Activated naive CD4-positive, alpha-beta T cell treated with anti-CD3 and anti-CD28 coated beads for 36 hours (primary cell): ENCODE measurements at regions not wholly inside any gene's neighbourhood (a gene's known extent, or its start where the extent isn't known, plus 50 kb on each side); places are given as distances from the start of the nearest gene placed in this dataset.
"Not testable (repeated sequence)": the region's sequence is repeated elsewhere in the genome, so short reads cannot be mapped to it uniquely, and the experiment has no call there.

Experiments
- CTCF ChIA-PET: fragments of 350-600 bp; sonication (Branson Sonifier 250); formaldehyde crosslinking; loops from one replicate; lab custom pipeline; 2021; ENCODE audit warnings: antibody characterized with exemption; lab: Charles Lee
- DNase-seq: peaks from one replicate; pipeline ENCODE4 v3.0.0-alpha.2; 2020
- H3K27ac Mint-ChIP-seq: one replicate; pipeline ENCODE4 v1.8.0; 2021; ENCODE audit warnings: mild to moderate bottlenecking, mixed read lengths
- H3K27me3 Mint-ChIP-seq: one replicate; pipeline ENCODE4 v1.8.0; 2021; ENCODE audit warnings: low read depth, mixed read lengths
- H3K36me3 Mint-ChIP-seq: one replicate; pipeline ENCODE4 v1.8.0; 2021; ENCODE audit warnings: low read depth, mixed read lengths
- H3K4me1 Mint-ChIP-seq: one replicate; pipeline ENCODE4 v1.8.0; 2021; ENCODE audit warnings: low read depth, mixed read lengths
- H3K4me3 Mint-ChIP-seq: one replicate; pipeline ENCODE4 v1.8.0; 2021; ENCODE audit warnings: mild to moderate bottlenecking, moderate library complexity, mixed read lengths
- H3K9me3 Mint-ChIP-seq: one replicate; pipeline ENCODE4 v1.8.0; 2021; ENCODE audit warnings: mixed read lengths
- intact Hi-C: fragments of 100-400 bp; cut with micrococcal nuclease; formaldehyde crosslinking; loops from one replicate; pipeline ENCODE4 v1.15.1; 2023

DNA sequence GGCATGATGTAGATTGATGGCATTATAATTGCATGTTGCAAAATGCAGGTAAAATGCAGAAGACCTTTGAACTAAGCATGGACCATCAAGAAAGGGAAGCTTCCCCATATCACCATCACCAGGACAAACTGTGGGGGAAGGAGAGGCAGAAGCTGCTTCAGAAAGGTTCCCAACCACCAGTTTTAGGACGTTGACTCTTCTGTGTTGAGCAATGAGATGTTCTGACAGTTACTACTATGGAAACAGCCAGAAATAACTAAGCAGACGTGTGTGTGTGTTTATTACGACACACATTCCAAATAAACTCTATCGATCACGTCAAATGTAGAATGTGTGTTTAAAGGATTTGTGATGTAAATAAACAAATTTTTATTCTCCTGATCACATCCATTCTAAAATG is 110.2 kb upstream of the PLD5 start:
- intact Hi-C loops, result no loop called here
- H3K9me3 Mint-ChIP-seq, result no peaks in the 10 kb centered on the region
- CTCF ChIA-PET, result interaction anchor here (0.6 kb wide), 1 partner anchor 9 kb away, joined by 5 read pairs; no protein-coding TSS in a partner anchor
- peaks cover 3% of the 10 kb centered on the region for H3K27me3 Mint-ChIP-seq
- no peak for DNase-seq
- no peak overlapping the region for H3K4me3 Mint-ChIP-seq
- no peaks in the 10 kb centered on the region for H3K36me3 Mint-ChIP-seq
- no peak overlapping the region for H3K27ac Mint-ChIP-seq
- no peaks in the 10 kb centered on the region for H3K4me1 Mint-ChIP-seq

GRCh38 chr1:242629396-242629795 is 104.9 kb upstream of the PLD5 start:
- CTCF ChIA-PET, result no interaction called here

DNA sequence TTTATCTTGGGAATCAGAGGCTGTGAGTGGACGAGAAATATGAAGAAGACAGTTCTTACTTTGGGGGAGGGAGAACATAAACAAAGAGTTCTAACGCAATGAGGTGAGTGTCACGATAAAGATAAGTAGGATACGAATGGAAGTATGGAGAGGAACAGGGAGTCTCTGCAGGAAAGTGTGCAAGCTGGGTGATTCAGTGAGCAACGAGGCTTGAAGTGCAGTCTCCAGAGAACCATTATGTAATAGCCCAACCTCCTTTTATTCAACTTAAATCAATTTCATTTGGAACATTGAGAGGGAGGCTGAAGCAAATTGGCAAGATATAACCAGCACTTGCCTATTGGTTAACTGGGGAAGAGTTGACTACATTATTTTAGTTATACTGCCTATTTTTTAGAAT is 99.3 kb upstream of the PLD5 start:
- Mint-ChIP-seq H3K27me3 (no peaks in the 10 kb centered on the region), H3K27ac (no peak overlapping the region), H3K4me1 (no peaks in the 10 kb centered on the region), H3K4me3 (no peak overlapping the region), H3K36me3 (no peaks in the 10 kb centered on the region), H3K9me3 (peaks cover 5% of the 10 kb centered on the region)
- CTCF ChIA-PET, result no interaction called here
- DNase-seq, result no peak
- intact Hi-C loops, result no loop called here

More at GRCh38 chr1:242629396-242629795, 104.9 kb upstream of the PLD5 start:
- Mint-ChIP-seq H3K9me3 (peaks cover 3% of the 10 kb centered on the region), H3K4me3 (no peak overlapping the region), H3K4me1 (no peaks in the 10 kb centered on the region), H3K36me3 (no peaks in the 10 kb centered on the region), H3K27me3 (no peaks in the 10 kb centered on the region), H3K27ac (no peak overlapping the region)
- intact Hi-C loops, result no loop called here
- DNase-seq, result no peak

DNA sequence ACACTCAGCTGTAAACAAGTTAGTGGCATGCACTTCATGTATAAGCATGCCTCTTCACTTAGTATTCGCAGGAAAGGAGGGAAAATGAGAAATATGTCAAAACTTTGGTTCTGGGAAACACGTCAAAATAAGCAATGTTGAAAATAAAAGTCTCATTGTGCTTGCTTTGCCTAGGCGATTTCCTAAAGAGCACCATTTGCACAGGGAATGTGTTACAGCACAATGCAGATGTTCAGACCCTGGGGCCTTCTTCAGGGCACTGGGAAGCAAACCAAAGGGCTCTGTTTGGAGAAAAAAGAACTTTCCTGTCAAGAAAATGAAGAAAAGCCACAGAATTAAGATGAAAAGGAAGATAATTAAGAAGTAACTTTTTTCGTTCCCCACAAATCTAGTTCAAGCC is 98.6 kb upstream of the PLD5 start:
- peaks cover 5% of the 10 kb centered on the region for H3K9me3 Mint-ChIP-seq
- DNase-seq, result no peak
- H3K27me3 Mint-ChIP-seq, result no peaks in the 10 kb centered on the region
- no peaks in the 10 kb centered on the region for H3K4me1 Mint-ChIP-seq
- no peak overlapping the region for H3K4me3 Mint-ChIP-seq
- CTCF ChIA-PET, result no interaction called here
- H3K27ac Mint-ChIP-seq, result no peak overlapping the region
- H3K36me3 Mint-ChIP-seq, result no peaks in the 10 kb centered on the region
- intact Hi-C loops, result no loop called here

DNA sequence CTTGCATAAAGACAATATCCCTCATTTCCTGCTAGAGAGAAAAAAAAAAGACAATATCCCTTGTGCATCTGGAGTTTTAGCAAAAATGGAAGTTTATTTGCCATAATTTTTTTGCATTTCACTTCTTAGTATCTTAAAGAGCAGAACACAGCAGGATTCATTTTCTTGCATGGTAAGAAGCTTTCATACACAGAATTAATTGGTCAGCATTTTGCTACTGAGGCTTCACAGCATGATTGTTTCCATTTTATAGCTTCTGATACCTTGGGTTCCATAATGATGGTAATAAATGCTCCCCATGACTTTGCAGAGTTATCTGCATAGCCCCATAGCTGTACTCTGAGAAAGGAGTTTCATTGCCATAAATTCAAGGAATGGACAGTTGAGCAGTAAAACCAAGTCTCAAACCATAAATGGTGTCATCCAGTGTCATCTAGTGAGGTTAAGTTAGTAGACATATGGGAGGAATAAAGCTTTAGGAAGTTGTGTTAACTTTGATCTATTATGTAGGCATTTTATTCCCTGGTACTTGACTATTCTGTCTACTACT is 88.8 kb upstream of the PLD5 start:
- intact Hi-C loops, result no loop called here
- Mint-ChIP-seq H3K9me3 (peaks cover 5% of the 10 kb centered on the region), H3K4me1 (no peaks in the 10 kb centered on the region), H3K4me3 (no peak overlapping the region), H3K27me3 (peaks cover 8% of the 10 kb centered on the region), H3K27ac (no peak overlapping the region), H3K36me3 (no peaks in the 10 kb centered on the region)
- DNase-seq, result no peak
- CTCF ChIA-PET, result no interaction called here

DNA sequence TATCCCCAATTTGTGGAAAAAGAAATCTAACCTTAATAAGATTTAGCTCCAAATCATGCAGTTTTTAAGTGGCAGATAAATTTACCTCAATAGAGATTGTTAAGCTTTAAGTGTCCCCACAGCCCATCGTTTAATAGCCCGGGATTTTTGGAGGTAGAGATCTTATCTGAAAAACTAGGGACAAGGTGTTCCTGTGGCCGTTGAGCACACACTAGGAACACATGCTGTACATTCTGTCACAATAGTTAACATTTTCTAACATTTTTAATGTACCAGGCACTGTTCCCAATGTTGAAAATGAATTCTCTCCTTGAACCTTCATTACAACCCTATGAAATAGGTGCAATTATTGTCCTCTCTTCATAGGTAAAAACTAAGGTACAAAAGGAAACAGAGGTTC is 85.7 kb upstream of the PLD5 start:
- H3K36me3 Mint-ChIP-seq, result no peaks in the 10 kb centered on the region
- no peak overlapping the region for H3K4me3 Mint-ChIP-seq
- intact Hi-C loops, result no loop called here
- CTCF ChIA-PET, result no interaction called here
- peaks cover 8% of the 10 kb centered on the region for H3K27me3 Mint-ChIP-seq
- H3K27ac Mint-ChIP-seq, result no peak overlapping the region
- DNase-seq, result no peak
- H3K9me3 Mint-ChIP-seq, result peaks cover 1% of the 10 kb centered on the region
- H3K4me1 Mint-ChIP-seq, result no peaks in the 10 kb centered on the region

GRCh38 chr1:242605521-242605920 is 81.0 kb upstream of the PLD5 start:
- H3K27me3 Mint-ChIP-seq, result no peaks in the 10 kb centered on the region
- no peak overlapping the region for H3K27ac Mint-ChIP-seq
- DNase-seq, result no peak
- intact Hi-C loops, result no loop called here
- H3K4me3 Mint-ChIP-seq, result no peak overlapping the region
- no peaks in the 10 kb centered on the region for H3K36me3 Mint-ChIP-seq
- H3K4me1 Mint-ChIP-seq, result no peaks in the 10 kb centered on the region
- H3K9me3 Mint-ChIP-seq, result no peaks in the 10 kb centered on the region
- CTCF ChIA-PET, result no interaction called here

DNA sequence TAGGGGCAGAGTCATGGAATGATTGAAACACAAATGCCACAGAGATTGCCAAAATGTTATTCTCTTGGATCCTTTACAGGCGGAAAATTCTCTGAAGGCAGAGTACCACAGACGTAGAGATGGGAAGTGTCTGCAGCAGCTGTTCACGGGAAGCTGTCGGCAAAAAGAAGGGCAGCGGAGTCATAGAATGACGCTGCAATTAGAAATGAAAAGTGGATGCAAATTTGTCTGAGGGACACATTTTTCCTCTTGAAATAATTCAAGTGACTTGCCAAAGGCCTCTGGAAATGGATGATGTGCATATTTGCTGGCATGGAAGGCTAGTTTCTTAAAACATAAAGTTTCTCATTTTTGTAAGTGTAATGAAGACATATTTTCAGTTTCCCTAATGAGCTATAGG is 77.5 kb upstream of the PLD5 start:
- Mint-ChIP-seq H3K36me3 (no peaks in the 10 kb centered on the region), H3K27ac (no peak overlapping the region), H3K9me3 (peaks cover 15% of the 10 kb centered on the region), H3K4me3 (no peak overlapping the region), H3K4me1 (no peaks in the 10 kb centered on the region), H3K27me3 (no peaks in the 10 kb centered on the region)
- intact Hi-C loops, result no loop called here
- CTCF ChIA-PET, result no interaction called here
- no peak for DNase-seq

GRCh38 chr1:242593756-242594155 is 69.3 kb upstream of the PLD5 start:
- H3K36me3 Mint-ChIP-seq, H3K27me3 Mint-ChIP-seq, CTCF ChIA-PET, H3K4me1 Mint-ChIP-seq, H3K4me3 Mint-ChIP-seq, H3K27ac Mint-ChIP-seq, DNase-seq, intact Hi-C loops: not testable (repeated sequence)
- peaks cover 24% of the 10 kb centered on the region for H3K9me3 Mint-ChIP-seq

GRCh38 chr1:242586360-242586680 is 61.8 kb upstream of the PLD5 start:
- CTCF ChIA-PET, result no interaction called here

GRCh38 chr1:242585616-242586359 is 61.3 kb upstream of the PLD5 start:
- DNase-seq, result no peak
- Mint-ChIP-seq H3K27me3 (peaks cover 3% of the 10 kb centered on the region), H3K4me1 (no peaks in the 10 kb centered on the region), H3K27ac (no peak overlapping the region), H3K4me3 (no peak overlapping the region), H3K9me3 (peaks cover 3% of the 10 kb centered on the region), H3K36me3 (no peaks in the 10 kb centered on the region)
- intact Hi-C loops, result no loop called here
- CTCF ChIA-PET, result no interaction called here

More at GRCh38 chr1:242586360-242586680, 61.8 kb upstream of the PLD5 start:
- DNase-seq, result no peak
- Mint-ChIP-seq H3K9me3 (peaks cover 3% of the 10 kb centered on the region), H3K36me3 (no peaks in the 10 kb centered on the region), H3K4me3 (no peak overlapping the region), H3K4me1 (no peaks in the 10 kb centered on the region), H3K27ac (no peak overlapping the region), H3K27me3 (peaks cover 3% of the 10 kb centered on the region)
- intact Hi-C loops, result no loop called here

- CTCF ChIA-PET, result no interaction called here
- no peak overlapping the region for H3K4me3 Mint-ChIP-seq
- intact Hi-C loops, result no loop called here
- no peaks in the 10 kb centered on the region for H3K4me1 Mint-ChIP-seq
- H3K27ac Mint-ChIP-seq, result no peak overlapping the region
- H3K27me3 Mint-ChIP-seq, result peaks cover 3% of the 10 kb centered on the region
- no peak for DNase-seq
- H3K36me3 Mint-ChIP-seq, result no peaks in the 10 kb centered on the region
- peaks cover 2% of the 10 kb centered on the region for H3K9me3 Mint-ChIP-seq
Measured at GRCh38 chr1:242582669-242583068, 58.2 kb upstream of the PLD5 start.

- CTCF ChIA-PET, result no interaction called here
- Mint-ChIP-seq H3K4me3 (no peak overlapping the region), H3K36me3 (no peaks in the 10 kb centered on the region), H3K27ac (no peak overlapping the region), H3K4me1 (no peaks in the 10 kb centered on the region), H3K27me3 (no peaks in the 10 kb centered on the region), H3K9me3 (peaks cover 2% of the 10 kb centered on the region)
- intact Hi-C loops, result no loop called here
- no peak for DNase-seq
Measured at GRCh38 chr1:242579528-242580235, 55.2 kb upstream of the PLD5 start.
